Tibial nerve (tissue), 3 donors: ENCODE measurements at regions not wholly inside any gene's neighbourhood (a gene's known extent, or its start where the extent isn't known, plus 50 kb on each side); places are given as distances from the start of the nearest gene placed in this dataset.
A peak's percentile ranks its signal among the peaks of the same experiment; 100 is the strongest.

Source experiments
- CTCF ChIP-seq, 5 experiments: fragments of 200-600 bp in 3 of 5; fragments of 450-650 bp in 2 of 5; sonication (generic) in 3 of 5; IDR thresholded peaks; one replicate each; pipeline ENCODE4 v1.5.1; 2016 to 2019; ENCODE audit warnings: antibody characterized with exemption in 5 of 5, mild to moderate bottlenecking in 3 of 5, moderate library complexity in 2 of 5
- POLR2A ChIP-seq, 2 donors: fragments of 450-650 bp; IDR thresholded peaks; one replicate each; pipeline ENCODE4 v1.6.1; 2017; ENCODE audit warnings: antibody characterized with exemption in 2 of 2, mild to moderate bottlenecking in 2 of 2, moderate library complexity in 2 of 2

GRCh38 chr13:52968074-52968700, 60.4 kb upstream of the OLFM4 start:
- peak; percentile 68 to 83 (median 81) for TF ChIP-seq CTCF (IDR thresholded peaks at IDR 0.05)
- TF ChIP-seq POLR2A (IDR thresholded peaks at IDR 0.05), result no peak
